ENCODE measurements at regions not wholly inside any gene's neighbourhood (a gene's known extent, or its start where the extent isn't known, plus 50 kb on each side); places are given as distances from the start of the nearest gene placed in this dataset.

GRCh38 chr15:93274257-93274656, 185.2 kb upstream of the RGMA start (continued):
- TF ChIP-seq SIX5 (IDR thresholded peaks at IDR 0.05; ENCODE audit: low read depth, low read length) (no peak), CEBPB (IDR thresholded peaks at IDR 0.05; ENCODE audit: low read depth, low read length) (peak; percentile 87), ASH2L (IDR thresholded peaks at IDR 0.05; ENCODE audit: low read length) (no peak), TCF12 (IDR thresholded peaks at IDR 0.05; ENCODE audit: low read depth, low read length) (no peak), KDM1A (IDR thresholded peaks at IDR 0.05; ENCODE audit: borderline replicate concordance, low read length) (no peak)

Data from H1 (cell line).